ENCODE measurements at regions not wholly inside any gene's neighbourhood (a gene's known extent, or its start where the extent isn't known, plus 50 kb on each side); places are given as distances from the start of the nearest gene placed in this dataset.

- TF ChIP-seq ZNF274 (IDR thresholded peaks at IDR 0.05; ENCODE audit: low read depth, low read length): no peak
- TF ChIP-seq YY1 (IDR thresholded peaks at IDR 0.05; ENCODE audit: insufficient read depth, insufficient read length): no peak
Observed at GRCh38 chr9:74032421-74032820, 464.7 kb upstream of the RORB start.
